ENCODE measurements at regions not wholly inside any gene's neighbourhood (a gene's known extent, or its start where the extent isn't known, plus 50 kb on each side); places are given as distances from the start of the nearest gene placed in this dataset.

GRCh38 chr2:10501980-10502802 lies 54.1 kb upstream of the ODC1 start:
- intact Hi-C loops (cut with micrococcal nuclease) (no loop called here), dilution Hi-C loops (cut with MboI; ENCODE audit: extremely low pct_ligation_motif_present, low sequenced_read_pairs) (no loop called here)
- H3K27me3 ChIP-seq (ENCODE audit: control insufficient read depth in 2 of 2, insufficient read depth in 2 of 2, low read length in 2 of 2), result no peaks in the 10 kb centered on the region
- ChIA-PET POLR2A (no interaction called here), CTCF (no interaction called here)
- no peaks in the 10 kb centered on the region for H3K9me3 ChIP-seq (replicated peaks; ENCODE audit: control insufficient read depth, insufficient read depth, low read length)
- no peak overlapping the region for H3K27ac ChIP-seq (ENCODE audit: insufficient read depth, low read depth, low read length)
- H3K36me3 ChIP-seq (ENCODE audit: control insufficient read depth in 2 of 2, extremely low read depth in 1 of 2, insufficient read depth in 2 of 2, low read length in 2 of 2), result no peaks in the 10 kb centered on the region
- no peaks in the 10 kb centered on the region for H3K4me1 ChIP-seq (ENCODE audit: control insufficient read depth, extremely low read depth, insufficient read depth, low read length)
- TF ChIP-seq POLR2AphosphoS5 (IDR thresholded peaks at IDR 0.05; ENCODE audit: insufficient read depth, low read depth, low read length) (no peak), GATA2 (IDR thresholded peaks at IDR 0.05; ENCODE audit: insufficient read depth, insufficient read length, low read depth, low read length) (no peak), EZH2 (IDR thresholded peaks at IDR 0.05; ENCODE audit: borderline replicate concordance, low read depth, low read length, severe bottlenecking) (no peak), POLR2A (IDR thresholded peaks at IDR 0.05; ENCODE audit: low read depth, low read length) (no peak), MYC (IDR thresholded peaks at IDR 0.05; ENCODE audit: low read depth, low read length) (no peak), MAX (IDR thresholded peaks at IDR 0.05; ENCODE audit: insufficient read depth, insufficient read length) (no peak), JUN (IDR thresholded peaks at IDR 0.05; ENCODE audit: borderline replicate concordance, insufficient read depth, insufficient read length, low read depth) (no peak), FOS (IDR thresholded peaks at IDR 0.05; ENCODE audit: borderline replicate concordance, insufficient read depth, low read length) (no peak), CTCF (IDR thresholded peaks at IDR 0.05; ENCODE audit: extremely low read depth in 1 of 2, insufficient read depth in 1 of 2, low read depth in 1 of 2, low read length in 2 of 2) (no peak)
- no peak overlapping the region for H3K9ac ChIP-seq (replicated peaks; ENCODE audit: extremely low read depth, insufficient read depth, low read length)
- H3K4me2 ChIP-seq (ENCODE audit: insufficient read depth, low read length), result no peak overlapping the region
- H4K20me1 ChIP-seq (replicated peaks; ENCODE audit: control insufficient read depth, extremely low read depth, insufficient read depth, low read length), result no peaks in the 10 kb centered on the region
- no TSS peak for BruUV-seq (replicated peaks)
- no peaks in the 10 kb centered on the region for H3K79me2 ChIP-seq (ENCODE audit: control insufficient read depth, insufficient read depth, low read length)
- no peak overlapping the region for H2AFZ ChIP-seq (ENCODE audit: low read depth, low read length)
- FAIRE-seq (no peak), DNase-seq (ENCODE audit: low read depth, low spot score) (no peak)
- no peak overlapping the region for H3K4me3 ChIP-seq (replicated peaks in 1 of 3; ENCODE audit: insufficient read depth in 1 of 3, low read depth in 1 of 3, low read length in 3 of 3)
- H3K9me1 ChIP-seq (replicated peaks; ENCODE audit: control insufficient read depth, extremely low read depth, insufficient read depth, low read length), result no peaks in the 10 kb centered on the region
